Stimulated activated CD4-positive, alpha-beta T cell treated with anti-CD3 and anti-CD28 coated beads, Interleukin-2, amount 100 ng/mL, for 24 hours (primary cell): ENCODE measurements at regions not wholly inside any gene's neighbourhood (a gene's known extent, or its start where the extent isn't known, plus 50 kb on each side); places are given as distances from the start of the nearest gene placed in this dataset.
"Not testable (repeated sequence)": the region's sequence is repeated elsewhere in the genome, so short reads cannot be mapped to it uniquely, and the experiment has no call there.

Source experiments
- DNase-seq, 2 donors: peaks; one replicate each; pipeline ENCODE4 v3.0.0-alpha.2; 2020

DNA sequence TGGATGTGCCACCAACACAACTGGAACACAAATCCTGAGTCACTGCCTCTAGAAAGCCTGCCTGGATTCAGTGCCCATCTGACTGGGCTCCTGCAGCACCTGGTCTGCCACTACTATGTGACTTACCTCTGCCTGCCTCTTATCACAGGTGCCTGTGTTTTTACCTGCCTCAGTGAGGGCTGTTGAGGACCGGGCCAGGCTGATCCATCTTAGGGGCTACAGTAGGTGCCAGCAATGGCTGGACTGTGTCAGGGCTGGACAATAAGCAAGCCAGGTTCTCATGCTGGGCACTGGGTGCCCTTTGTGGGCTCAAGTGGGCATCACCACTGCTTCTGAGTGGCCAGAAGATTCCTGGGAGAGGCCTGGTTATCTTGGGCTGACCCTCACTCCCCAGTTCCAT lies 948.6 kb upstream of the TPTE start:
- not testable (repeated sequence) for DNase-seq

- not testable (repeated sequence) for DNase-seq
Measured at GRCh38 chr21:9573528-9573927, 947.9 kb upstream of the TPTE start.

GRCh38 chr21:9579275-9579674 lies 942.1 kb upstream of the TPTE start:
- not testable (repeated sequence) for DNase-seq

- not testable (repeated sequence) for DNase-seq
Measured at GRCh38 chr21:9587941-9588340, 933.4 kb upstream of the TPTE start.

DNA sequence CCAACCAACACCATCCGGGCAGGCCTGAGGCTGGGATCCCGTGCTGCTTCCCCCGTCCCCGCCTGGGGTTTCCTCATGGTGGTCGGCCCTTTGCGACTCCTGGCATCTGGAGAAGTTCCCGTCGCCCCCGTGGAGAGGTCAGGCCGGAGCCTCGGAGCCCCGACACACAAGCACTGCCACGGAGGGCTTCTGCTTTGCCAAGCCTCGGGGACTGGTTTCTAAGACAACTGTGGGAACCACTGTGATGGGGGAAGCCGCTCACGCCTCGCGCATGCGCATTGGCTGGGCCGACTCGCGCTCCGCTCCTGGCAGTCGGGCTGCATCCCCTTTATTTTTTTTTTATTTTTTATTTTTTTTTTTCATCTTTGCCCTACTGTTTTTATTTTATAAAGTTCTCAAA lies 928.8 kb upstream of the TPTE start:
- not testable (repeated sequence) for DNase-seq

DNA sequence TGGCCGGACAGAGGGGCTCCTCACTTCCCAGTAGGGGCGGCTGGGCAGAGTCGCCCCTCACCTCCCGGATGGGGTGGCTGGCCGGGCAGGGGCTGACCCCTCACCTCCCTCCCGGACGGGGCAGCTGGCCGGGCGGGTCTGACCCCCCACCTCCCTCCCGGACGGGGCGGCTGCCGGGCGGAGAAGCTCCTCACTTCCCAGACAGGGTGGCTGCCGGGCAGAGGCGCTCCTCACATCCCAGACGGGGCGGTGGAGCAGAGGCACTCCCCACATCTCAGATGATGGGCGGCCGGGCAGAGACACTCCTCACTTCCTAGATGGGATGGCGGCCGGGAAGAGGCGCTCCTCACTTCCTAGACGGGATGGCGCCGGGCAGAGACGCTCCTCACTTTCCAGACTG lies 927.7 kb upstream of the TPTE start:
- not testable (repeated sequence) for DNase-seq

GRCh38 chr21:9614011-9614410 lies 907.4 kb upstream of the TPTE start:
- not testable (repeated sequence) for DNase-seq

DNA sequence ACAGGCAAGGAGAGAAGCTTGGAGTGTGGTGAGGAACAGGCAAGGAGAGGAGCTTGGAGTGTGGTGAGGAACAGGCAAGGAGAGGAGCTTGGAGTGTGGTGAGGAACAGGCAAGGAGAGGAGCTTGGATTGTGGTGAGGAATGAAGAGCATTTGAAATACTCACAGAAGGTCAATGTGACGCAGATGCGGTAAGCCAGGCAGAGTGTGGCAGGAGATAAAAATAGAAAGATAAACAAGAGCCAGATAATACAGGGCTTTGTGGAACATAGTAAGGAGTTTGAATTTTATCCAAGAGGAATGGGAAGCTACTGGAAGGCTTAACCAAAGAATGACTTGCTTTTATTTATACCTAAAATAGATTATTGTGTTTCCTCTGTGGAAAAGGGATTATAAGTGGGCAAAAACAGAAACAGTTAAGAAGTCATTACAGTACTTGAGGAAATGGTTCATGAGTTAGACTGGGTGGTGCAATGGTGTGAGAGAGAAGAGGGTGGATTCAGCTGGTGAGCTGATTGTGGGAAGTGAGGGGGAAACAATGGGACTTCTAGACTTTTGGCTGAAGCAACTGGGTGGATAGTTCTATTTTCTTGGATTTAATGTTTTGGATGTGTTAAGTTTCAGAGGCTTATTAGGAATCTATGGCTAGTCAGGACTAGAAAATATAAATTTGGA lies 900.1 kb upstream of the TPTE start:
- DNase-seq, result not testable (repeated sequence)

GRCh38 chr21:9628051-9628450 lies 893.3 kb upstream of the TPTE start:
- DNase-seq, result not testable (repeated sequence)

- not testable (repeated sequence) for DNase-seq
Measured at GRCh38 chr21:9647409-9647808, 874.0 kb upstream of the TPTE start.

GRCh38 chr21:9648331-9648730 lies 873.1 kb upstream of the TPTE start:
- not testable (repeated sequence) for DNase-seq

GRCh38 chr21:9648947-9649720 lies 872.2 kb upstream of the TPTE start:
- DNase-seq, result not testable (repeated sequence)

DNA sequence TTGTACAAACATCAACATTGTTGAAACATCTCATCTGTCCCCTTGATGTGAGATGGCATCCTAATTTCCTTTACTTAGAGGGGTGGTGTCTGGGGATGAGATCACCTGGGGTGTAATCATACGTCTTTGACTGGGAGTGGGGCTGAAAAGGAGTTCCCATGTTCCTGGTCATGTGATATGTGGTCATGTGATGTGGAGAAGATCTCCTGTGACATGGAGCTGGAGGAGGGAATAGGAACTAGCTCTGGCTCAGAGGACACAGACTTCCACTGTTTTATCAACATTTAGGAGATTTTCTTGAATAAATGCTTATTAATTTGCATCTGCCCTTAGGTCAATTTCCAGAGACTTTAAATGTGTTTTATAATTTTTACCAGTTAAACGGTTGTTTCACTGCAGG lies 868.6 kb upstream of the TPTE start:
- DNase-seq, result not testable (repeated sequence)

GRCh38 chr21:9655221-9655620 lies 866.2 kb upstream of the TPTE start:
- DNase-seq, result not testable (repeated sequence)

DNA sequence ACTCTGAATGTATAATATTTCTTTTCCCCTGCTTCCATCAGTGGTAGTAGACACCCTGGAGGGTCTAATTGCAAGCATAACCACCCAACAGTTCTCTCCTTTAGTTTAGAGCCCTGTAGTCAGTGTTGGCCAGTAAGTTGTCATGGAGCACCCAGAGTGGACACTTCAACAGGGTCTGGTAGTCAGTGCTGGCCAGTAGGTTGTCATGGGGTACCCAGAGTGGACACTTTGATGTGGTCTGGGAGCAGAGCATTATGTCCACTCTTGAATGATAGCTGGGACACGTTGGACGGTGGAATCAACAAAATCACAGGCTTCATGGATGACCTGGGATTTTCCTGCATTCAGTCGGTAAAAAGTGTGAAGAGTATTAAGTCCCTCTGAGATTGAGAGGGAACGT lies 864.9 kb upstream of the TPTE start:
- not testable (repeated sequence) for DNase-seq

- DNase-seq, result not testable (repeated sequence)
Measured at GRCh38 chr21:9657779-9658178, 863.6 kb upstream of the TPTE start.

DNA sequence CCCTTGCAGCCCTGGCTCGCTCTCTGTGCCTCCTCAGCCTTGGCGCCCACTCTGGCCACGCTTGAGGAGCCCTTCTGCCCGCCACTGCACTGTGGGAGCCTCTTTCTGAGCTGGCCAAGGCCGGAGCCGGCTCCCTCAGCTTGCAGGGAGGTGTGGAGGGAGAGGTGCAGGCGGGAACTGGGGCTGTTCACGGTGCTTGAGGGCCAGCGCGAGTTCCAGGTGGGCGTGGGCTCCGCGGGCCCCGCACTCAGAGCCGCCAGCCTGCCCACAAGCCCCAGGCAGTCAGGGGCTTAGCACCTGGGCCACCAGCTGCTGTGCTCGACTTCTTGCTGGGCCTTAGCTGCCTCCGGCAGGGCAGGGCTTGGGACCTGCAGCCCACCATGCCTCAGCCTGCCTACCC lies 861.5 kb upstream of the TPTE start:
- not testable (repeated sequence) for DNase-seq

- DNase-seq, result not testable (repeated sequence)
Measured at GRCh38 chr21:9663914-9664729, 857.3 kb upstream of the TPTE start.

- not testable (repeated sequence) for DNase-seq
Measured at GRCh38 chr21:9675811-9676210, 845.6 kb upstream of the TPTE start.

DNA sequence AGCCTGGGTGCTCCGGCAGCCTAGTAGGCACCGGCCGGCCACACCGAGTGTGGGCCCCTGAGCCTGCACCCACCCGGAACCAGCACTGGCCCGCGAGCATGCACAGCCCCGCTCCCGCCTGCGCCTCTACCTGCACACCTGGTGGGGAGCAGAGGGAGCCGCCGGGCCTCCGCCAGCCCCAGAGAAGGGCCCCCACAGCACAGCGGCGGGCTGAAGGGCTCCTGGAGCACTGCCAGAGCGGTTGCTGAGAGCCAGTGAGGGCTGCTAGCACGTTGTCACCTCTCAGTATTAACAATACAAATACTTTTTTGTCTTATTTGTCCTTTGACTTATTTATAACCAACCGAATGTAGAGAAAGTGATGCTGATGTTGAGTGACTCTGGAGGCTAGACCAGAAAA lies 842.4 kb upstream of the TPTE start:
- DNase-seq, result not testable (repeated sequence)

- not testable (repeated sequence) for DNase-seq
Measured at GRCh38 chr21:9688945-9689344, 832.4 kb upstream of the TPTE start.

DNA sequence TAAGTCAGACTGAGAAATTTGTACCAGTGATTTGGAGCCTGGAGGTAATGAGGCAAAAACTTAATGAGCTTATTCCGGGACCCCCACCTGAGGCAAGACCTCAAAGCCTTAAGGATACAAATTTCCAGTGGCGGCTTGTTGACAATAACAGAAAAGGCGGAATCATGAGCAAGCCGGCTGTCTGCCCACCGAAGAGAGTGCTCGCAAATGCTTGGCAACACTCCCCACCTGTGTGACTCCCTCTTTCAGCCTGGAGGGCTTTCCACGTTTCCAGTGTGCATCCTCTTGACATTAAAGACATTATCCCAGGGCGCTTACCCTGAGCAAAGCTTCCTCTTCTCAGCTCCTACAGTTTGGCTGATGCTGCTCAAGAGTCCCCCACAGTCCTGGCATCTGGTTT lies 830.4 kb upstream of the TPTE start:
- not testable (repeated sequence) for DNase-seq

DNA sequence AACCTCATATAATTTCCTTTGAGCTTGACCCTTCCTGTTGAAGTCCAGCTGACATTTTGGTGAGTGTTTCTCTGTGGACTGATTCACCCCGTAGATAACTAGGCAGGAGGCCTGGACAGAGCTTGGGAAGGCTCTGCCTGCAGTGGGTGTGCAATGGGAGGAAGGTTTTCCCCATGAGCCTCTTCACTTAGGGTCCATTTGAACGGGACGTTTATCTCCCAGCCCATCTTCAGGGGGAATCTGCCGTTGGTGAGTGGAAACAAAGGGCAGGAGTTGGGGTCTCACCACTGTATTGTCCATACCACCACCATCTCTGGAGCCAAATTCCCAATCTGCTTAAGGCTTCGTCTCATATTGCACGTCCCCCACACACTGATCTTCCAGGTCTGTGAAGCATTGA lies 825.6 kb upstream of the TPTE start:
- not testable (repeated sequence) for DNase-seq
